ENCODE measurements at regions not wholly inside any gene's neighbourhood (a gene's known extent, or its start where the extent isn't known, plus 50 kb on each side); places are given as distances from the start of the nearest gene placed in this dataset.
A peak's percentile ranks its signal among the peaks of the same experiment; 100 is the strongest.

DNA sequence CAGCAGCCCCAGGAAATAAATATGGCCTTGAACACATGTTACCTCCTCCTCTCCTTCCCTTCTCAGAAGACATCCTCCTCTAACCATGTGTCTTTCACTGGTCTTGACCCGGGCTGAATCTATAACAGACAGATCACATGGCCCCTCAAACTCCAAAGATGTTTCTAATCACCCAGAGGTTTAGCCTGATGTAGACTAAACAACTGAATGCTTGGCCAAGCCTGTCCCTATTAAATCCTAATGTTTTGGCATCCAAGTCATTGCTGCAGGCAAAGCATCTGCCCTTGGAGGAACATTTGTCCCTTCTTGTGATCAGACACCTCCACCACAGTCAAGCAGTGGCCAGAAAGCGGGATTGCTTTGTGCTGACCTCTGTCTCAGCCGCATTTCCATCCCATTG, 65.5 kb downstream of the ANKRD60 start:
- H3K36me3 Mint-ChIP-seq (ENCODE audit: low read depth) = no peaks in the 10 kb centered on the region
- no peak overlapping the region for H3K4me3 Mint-ChIP-seq (ENCODE audit: unreplicated experiment)
- H3K27ac Mint-ChIP-seq (ENCODE audit: unreplicated experiment) = no peak overlapping the region
- no peaks in the 10 kb centered on the region for H3K27me3 Mint-ChIP-seq (ENCODE audit: low read depth)
- no peaks in the 10 kb centered on the region for H3K9me3 Mint-ChIP-seq (ENCODE audit: low read depth)
- peak; percentile 24 for DNase-seq (ENCODE audit: low spot score)
- TF ChIP-seq, protein P1, sequence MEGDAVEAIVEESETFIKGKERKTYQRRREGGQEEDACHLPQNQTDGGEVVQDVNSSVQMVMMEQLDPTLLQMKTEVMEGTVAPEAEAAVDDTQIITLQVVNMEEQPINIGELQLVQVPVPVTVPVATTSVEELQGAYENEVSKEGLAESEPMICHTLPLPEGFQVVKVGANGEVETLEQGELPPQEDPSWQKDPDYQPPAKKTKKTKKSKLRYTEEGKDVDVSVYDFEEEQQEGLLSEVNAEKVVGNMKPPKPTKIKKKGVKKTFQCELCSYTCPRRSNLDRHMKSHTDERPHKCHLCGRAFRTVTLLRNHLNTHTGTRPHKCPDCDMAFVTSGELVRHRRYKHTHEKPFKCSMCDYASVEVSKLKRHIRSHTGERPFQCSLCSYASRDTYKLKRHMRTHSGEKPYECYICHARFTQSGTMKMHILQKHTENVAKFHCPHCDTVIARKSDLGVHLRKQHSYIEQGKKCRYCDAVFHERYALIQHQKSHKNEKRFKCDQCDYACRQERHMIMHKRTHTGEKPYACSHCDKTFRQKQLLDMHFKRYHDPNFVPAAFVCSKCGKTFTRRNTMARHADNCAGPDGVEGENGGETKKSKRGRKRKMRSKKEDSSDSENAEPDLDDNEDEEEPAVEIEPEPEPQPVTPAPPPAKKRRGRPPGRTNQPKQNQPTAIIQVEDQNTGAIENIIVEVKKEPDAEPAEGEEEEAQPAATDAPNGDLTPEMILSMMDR (IDR thresholded peaks at IDR 0.05) = no peak
- peaks cover 22% of the 10 kb centered on the region for H3K4me1 Mint-ChIP-seq (ENCODE audit: low read depth)

DNA sequence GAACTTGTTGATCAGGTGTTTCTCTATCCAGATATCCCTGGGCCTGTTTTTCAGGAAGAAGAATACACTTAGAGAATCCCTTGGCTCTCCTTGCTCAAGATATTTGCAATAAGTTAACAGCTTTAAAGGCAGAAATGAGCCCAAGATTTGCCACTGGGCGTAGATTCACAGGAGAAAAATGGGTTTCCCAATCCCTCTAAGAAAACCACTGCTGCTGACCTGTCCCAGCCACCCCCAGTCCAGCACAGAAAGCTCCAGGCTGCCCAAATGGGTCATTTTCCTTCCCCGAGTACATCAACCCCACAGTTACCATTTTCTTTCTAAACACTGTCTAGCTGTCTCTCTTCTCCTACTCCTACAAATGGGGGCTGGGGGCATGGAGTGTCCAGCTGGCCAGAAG, 67.3 kb downstream of the ANKRD60 start:
- H3K4me3 Mint-ChIP-seq (ENCODE audit: unreplicated experiment) = no peak overlapping the region
- H3K27me3 Mint-ChIP-seq (ENCODE audit: low read depth) = no peaks in the 10 kb centered on the region
- H3K27ac Mint-ChIP-seq (ENCODE audit: unreplicated experiment) = no peak overlapping the region
- peaks cover 22% of the 10 kb centered on the region for H3K4me1 Mint-ChIP-seq (ENCODE audit: low read depth)
- no peak for DNase-seq (ENCODE audit: low spot score)
- no peaks in the 10 kb centered on the region for H3K9me3 Mint-ChIP-seq (ENCODE audit: low read depth)
- TF ChIP-seq, protein P1 (IDR thresholded peaks at IDR 0.05) = no peak
- H3K36me3 Mint-ChIP-seq (ENCODE audit: low read depth) = no peaks in the 10 kb centered on the region

DNA sequence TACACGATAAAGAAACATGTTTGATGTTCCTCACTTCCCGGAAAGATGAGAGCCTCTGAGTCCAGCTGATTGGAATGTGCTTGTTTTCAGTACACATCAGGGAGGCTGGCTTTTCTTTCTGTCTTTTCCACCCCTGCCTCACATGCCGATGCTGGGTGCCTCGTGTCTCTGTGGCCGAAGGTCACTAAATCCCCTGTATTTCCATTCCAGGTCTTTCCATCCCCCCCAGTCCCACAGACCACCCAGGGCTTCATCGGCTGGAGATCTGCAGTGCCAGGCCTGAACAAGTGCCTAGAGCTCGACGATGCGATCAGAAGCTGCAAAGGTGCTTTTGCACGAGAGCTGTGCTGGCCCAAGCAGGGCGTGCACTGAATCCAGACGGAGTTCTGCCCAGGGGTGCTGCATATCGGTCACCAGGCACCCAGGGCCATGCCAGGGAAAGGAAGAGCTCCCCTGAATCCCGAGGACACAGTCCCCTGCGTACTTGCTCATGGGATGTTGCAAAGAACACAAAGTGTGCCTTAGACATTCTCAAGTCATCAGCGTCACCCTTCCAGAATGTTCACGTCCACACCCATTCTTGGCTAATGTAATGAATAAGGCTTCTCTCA, 67.9 kb downstream of the ANKRD60 start:
- DNase-seq (ENCODE audit: low spot score) = peak; percentile 72
- TF ChIP-seq, protein P1 (IDR thresholded peaks at IDR 0.05) = no peak
- no peak overlapping the region for H3K4me3 Mint-ChIP-seq (ENCODE audit: unreplicated experiment)

GRCh38 chr20:58155148-58155925, 73.1 kb downstream of the ANKRD60 start:
- H3K9me3 Mint-ChIP-seq (ENCODE audit: low read depth) = no peaks in the 10 kb centered on the region
- TF ChIP-seq, protein P1 (IDR thresholded peaks at IDR 0.05) = no peak
- H3K4me1 Mint-ChIP-seq (ENCODE audit: low read depth) = peaks cover 10% of the 10 kb centered on the region
- no peak for DNase-seq (ENCODE audit: low spot score)
- peaks cover 12% of the 10 kb centered on the region for H3K27me3 Mint-ChIP-seq (ENCODE audit: low read depth)
- no peak overlapping the region for H3K4me3 Mint-ChIP-seq (ENCODE audit: unreplicated experiment)
- no peaks in the 10 kb centered on the region for H3K36me3 Mint-ChIP-seq (ENCODE audit: low read depth)
- no peak overlapping the region for H3K27ac Mint-ChIP-seq (ENCODE audit: unreplicated experiment)

More for the DNA sequence above, 67.9 kb downstream of the ANKRD60 start:
- Mint-ChIP-seq H3K36me3 (ENCODE audit: low read depth) (no peaks in the 10 kb centered on the region), H3K27me3 (ENCODE audit: low read depth) (no peaks in the 10 kb centered on the region), H3K9me3 (ENCODE audit: low read depth) (no peaks in the 10 kb centered on the region), H3K27ac (ENCODE audit: unreplicated experiment) (peak overlapping the region; percentile 60), H3K4me1 (ENCODE audit: low read depth) (peaks cover 22% of the 10 kb centered on the region)

DNA sequence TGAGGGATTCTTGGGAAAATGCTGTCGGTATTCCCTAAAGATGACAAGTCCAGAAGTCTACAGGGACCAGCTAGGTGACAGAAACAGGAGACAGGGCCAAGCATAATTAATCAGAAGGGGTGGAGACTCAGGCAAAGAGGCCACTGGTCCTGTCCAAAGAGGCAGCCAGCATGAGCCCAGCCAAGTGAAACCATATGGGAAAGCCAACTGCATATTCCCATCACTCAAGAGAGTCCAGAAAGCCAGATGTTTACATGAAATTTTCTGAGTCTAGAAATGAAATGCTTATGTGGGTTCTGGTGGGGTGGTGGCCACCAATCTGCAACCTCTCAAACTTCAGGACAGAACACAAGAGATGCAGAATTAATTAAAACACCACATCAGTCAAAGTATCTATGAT, 74.3 kb downstream of the ANKRD60 start:
- TF ChIP-seq, protein P1 (IDR thresholded peaks at IDR 0.05) = no peak
- Mint-ChIP-seq H3K36me3 (ENCODE audit: low read depth) (no peaks in the 10 kb centered on the region), H3K27ac (ENCODE audit: unreplicated experiment) (no peak overlapping the region), H3K4me1 (ENCODE audit: low read depth) (peaks cover 3% of the 10 kb centered on the region), H3K27me3 (ENCODE audit: low read depth) (peaks cover 15% of the 10 kb centered on the region), H3K9me3 (ENCODE audit: low read depth) (no peaks in the 10 kb centered on the region), H3K4me3 (ENCODE audit: unreplicated experiment) (no peak overlapping the region)
- no peak for DNase-seq (ENCODE audit: low spot score)

Data from chondrocyte (in vitro differentiated cells).